NCI-H2171 treated with DMSO at 0.1 percent for 48 hours (cell line): ENCODE measurements at regions not wholly inside any gene's neighbourhood (a gene's known extent, or its start where the extent isn't known, plus 50 kb on each side); places are given as distances from the start of the nearest gene placed in this dataset.

Experiments used
- DNase-seq: peaks from one replicate; lab custom pipeline; 2025; lab: John Stamatoyannopoulos, UW

DNA sequence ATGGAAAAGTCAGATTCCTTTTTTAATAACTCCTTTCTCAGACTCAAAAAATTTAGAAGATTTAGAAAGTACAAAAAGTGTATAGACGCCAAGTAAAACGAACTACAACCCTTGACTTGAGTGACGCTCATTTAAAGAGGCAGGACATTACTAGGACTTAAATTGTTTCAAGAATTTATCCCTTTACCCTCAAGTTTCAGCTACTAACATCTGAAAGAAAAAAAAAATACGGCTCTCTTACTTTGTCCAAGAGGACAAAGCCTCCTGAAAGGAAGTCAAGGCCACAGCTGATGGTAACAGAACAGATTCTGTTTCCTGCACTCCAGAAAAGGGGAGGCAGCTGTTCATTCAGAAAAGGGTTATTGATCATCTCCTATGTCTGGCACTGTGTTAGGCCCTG lies 57.6 kb upstream of the PKDCC start:
- no peak for DNase-seq

DNA sequence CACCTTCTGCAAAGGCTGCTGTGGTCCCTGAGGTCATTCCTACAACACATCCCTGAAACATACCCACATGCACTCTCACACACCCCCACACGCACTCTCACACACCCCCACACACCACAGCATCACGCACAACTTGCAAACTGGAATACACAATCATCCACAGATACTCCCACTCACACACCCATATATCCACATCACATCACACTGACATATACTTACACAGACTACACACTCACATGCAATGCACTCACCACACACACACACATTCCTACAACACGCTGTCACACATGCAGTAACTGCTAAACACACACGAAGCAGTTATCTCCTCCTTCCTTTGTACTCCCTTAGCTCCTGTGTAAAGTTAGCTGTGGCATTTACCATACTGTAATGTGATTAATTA lies 57.1 kb upstream of the PKDCC start:
- no peak for DNase-seq

DNA sequence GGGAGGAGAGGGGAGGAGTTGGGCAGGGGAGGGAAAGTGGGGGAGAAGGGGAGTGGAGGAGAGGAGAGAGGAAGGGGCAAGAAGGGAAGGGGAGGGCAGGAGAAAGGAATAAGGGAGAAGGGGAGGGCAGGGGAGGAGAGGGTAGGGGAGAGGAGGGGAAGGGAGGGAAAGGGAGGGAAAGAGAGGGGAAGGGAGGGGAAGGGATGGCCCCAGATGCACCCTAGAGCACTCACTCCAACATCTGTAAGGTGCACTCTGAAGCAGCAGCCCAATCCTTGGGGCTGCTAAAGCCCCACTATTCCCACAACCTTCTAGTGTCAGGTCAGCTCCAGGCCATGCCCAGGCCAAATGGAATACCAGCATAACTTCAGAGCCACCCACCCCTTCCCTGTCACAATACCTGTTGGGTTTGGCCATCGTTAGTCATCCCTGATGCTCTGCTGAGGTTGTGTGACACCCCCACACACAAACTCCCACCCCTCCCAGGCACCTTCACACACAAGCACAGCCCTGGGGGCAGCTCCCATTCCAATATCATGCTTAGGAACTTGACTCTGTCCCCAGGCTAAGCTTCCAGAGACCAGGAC lies 55.7 kb upstream of the PKDCC start:
- no peak for DNase-seq

DNA sequence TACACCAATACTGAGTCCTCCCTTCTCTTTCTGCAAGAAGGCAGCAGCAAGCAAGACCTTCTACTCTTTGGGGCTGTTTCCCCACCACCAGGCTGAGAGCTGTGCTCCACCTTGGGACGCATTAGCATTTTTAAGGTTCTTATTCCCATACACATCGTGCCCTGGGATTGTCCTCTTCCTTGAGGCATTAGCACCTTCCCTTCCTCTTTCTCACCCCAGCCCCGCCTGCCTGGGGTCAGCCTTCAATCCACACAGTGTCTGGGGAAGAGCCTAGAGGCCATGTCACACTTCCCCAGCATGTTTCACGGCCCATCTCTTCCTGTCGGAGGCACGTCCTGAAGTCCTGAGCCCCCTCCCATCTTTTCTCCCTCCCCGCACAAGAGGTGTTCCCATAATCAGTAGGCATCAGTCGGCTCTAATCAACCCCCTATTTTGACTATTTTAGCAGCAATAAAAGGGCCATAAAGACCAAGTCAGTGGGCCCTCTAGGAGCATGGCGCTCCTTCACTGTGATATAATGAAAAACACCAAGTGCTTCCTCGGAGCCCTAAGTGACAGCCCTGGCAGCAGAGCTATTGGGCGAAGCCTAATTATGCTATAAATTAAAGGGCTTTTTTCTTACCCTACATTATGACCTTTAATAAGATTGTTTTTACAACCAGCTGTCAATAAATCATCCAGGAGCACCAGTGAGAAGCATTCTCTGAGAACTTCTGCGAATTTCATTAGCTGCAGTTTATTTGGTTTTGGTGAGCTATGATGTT lies 55.0 kb upstream of the PKDCC start:
- no peak for DNase-seq

DNA sequence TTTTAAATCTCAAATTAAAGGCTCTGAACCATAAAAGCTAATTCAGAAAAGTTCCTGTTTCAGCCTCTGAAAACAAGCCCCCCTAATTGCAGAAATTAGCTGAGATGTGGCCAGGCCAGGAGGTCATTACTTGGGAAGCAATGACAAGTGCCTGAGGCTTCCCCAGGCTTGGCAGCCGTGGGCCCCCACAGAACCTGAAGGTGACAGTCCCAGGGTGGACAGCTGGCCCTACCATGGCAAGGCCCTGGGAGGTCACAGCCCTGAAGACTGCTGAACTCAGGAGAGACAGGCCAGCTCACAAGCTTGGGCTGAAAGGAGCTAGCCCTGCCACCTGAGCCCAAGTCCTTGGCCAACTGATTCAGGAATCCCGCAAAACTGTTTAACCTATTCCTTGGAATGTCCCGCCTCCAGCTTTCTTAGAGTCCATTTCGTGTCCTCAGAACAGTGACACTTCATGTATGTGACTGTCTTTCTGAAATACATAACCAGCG lies 54.3 kb upstream of the PKDCC start:
- no peak for DNase-seq

DNA sequence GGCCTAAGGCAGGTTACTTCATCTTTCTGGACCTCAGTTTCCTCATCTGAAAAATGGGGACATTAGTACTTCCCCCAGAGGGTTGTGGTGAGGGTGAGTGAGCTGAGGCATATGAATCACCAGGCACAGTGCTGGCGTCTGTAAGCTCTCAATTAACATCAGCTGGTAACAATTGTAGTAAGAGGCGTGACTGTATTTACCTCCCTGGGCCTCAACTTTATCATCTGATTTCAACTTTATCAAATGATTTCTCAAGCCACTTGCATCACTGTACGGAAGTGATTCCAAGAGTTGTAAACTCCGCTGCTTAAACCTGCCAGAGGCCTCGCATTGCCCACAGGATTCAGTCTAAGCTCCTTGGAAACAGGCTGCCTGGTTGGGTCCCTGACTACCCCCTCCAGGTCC lies 53.6 kb upstream of the PKDCC start:
- DNase-seq, result no peak

DNA sequence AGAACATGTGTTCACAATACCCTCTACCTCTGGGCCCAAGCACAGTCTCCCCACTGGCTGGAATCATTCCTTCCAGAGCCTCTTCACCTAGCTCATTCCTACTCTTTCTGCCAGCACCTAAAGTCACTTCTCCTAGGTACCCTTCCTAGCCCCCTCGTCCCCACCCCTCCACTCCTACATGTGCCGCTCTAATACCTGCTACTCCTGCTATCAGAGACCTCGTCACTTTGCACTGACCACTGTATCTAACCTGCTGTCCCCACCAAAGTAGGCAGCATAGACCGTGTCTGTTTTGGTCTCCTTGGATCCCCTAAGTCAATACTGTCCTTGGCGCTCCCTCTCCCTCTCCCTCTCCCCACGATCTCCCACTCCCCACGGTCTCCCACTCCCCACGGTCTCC lies 53.2 kb upstream of the PKDCC start:
- DNase-seq, result no peak

DNA sequence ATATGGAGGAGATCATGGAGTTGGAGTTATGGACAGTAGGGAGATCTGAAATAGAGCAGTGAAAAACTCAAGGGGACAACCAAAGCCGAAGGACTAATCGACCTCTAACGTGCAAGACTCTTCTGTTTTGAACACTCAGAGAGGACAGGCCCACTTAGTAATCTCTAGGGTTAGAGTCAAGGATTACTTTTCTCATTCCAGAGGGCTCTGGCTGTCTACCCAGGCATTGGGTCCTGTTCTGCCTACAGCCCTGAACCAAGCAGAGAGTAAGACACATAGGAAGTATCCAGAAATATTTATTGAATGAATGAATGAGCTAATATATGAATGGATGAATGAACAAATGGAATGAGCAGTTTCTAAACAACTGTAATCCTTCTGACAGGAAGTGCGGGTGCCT lies 50.3 kb upstream of the PKDCC start:
- DNase-seq, result no peak
